OCI-LY7 (cell line): ENCODE measurements at regions not wholly inside any gene's neighbourhood (a gene's known extent, or its start where the extent isn't known, plus 50 kb on each side); places are given as distances from the start of the nearest gene placed in this dataset.

Experiments
- CTCF ChIP-seq: fragments of 200-600 bp; sonication (generic); conservative IDR thresholded peaks from 2 replicates; pipeline ENCODE4 v1.5.1; 2014; ENCODE audit warnings: mild to moderate bottlenecking, antibody characterized with exemption, low read length, moderate library complexity, mixed read lengths
- EZH2phosphoT487 ChIP-seq: fragments of 200-600 bp; sonication (generic); IDR thresholded peaks from 2 replicates; pipeline ENCODE4 v1.6.1; 2018; ENCODE audit warnings: low read depth, borderline replicate concordance, mild to moderate bottlenecking, mixed run types, antibody characterized with exemption, low read length, moderate library complexity, mixed read lengths

- TF ChIP-seq CTCF (no peak), EZH2phosphoT487 (no peak)
These were observed 113.8 kb upstream of the MAGI3 start for GRCh38 chr1:113276507-113276906.
